Subcutaneous abdominal adipose tissue (tissue), 5 donors: ENCODE measurements at regions not wholly inside any gene's neighbourhood (a gene's known extent, or its start where the extent isn't known, plus 50 kb on each side); places are given as distances from the start of the nearest gene placed in this dataset.

Experiments
- H3K27ac ChIP-seq: one replicate; pipeline ENCODE4 v1.7.0; 2013; ENCODE audit warnings: low read depth, mild to moderate bottlenecking, inconsistent platforms, low read length, moderate library complexity
- H3K27me3 ChIP-seq, 5 donors: one replicate each; pipeline ENCODE4 v1.7.0; 2013; ENCODE audit warnings: low read length in 5 of 5, inconsistent platforms in 1 of 5; ENCODE audit not compliant: control insufficient read depth in 5 of 5, insufficient read depth in 4 of 5
- H3K36me3 ChIP-seq, 5 donors: one replicate each; pipeline ENCODE4 v1.7.0; 2013; ENCODE audit warnings: low read length in 5 of 5; ENCODE audit not compliant: control insufficient read depth in 5 of 5, insufficient read depth in 5 of 5
- H3K4me1 ChIP-seq, 5 donors: one replicate each; pipeline ENCODE4 v1.7.0; 2013; ENCODE audit warnings: low read length in 5 of 5, mild to moderate bottlenecking in 3 of 5, moderate library complexity in 1 of 5; ENCODE audit not compliant: control insufficient read depth in 5 of 5, insufficient read depth in 5 of 5
- H3K4me3 ChIP-seq, 5 donors: one replicate each; pipeline ENCODE4 v1.7.0; 2013; ENCODE audit warnings: low read length in 5 of 5, low read depth in 1 of 5
- H3K9ac ChIP-seq, 5 donors: one replicate each; pipeline ENCODE4 v1.7.0; 2013; ENCODE audit warnings: low read length in 5 of 5, mild to moderate bottlenecking in 4 of 5, moderate library complexity in 3 of 5
- H3K9me3 ChIP-seq, 5 donors: one replicate each; pipeline ENCODE4 v1.7.0; 2013; ENCODE audit warnings: low read length in 5 of 5; ENCODE audit not compliant: control insufficient read depth in 5 of 5
- donor health status: healthy.
- donor health status: healthy.
- donor health status: healthy.
- donor health status: healthy.
- donor health status: healthy.

GRCh38 chr2:239630618-239631286 lies 229.9 kb upstream of the HDAC4 start:
- no peak overlapping the region for H3K27ac ChIP-seq
- H3K4me3 ChIP-seq, result no peak overlapping the region

GRCh38 chr2:239629926-239630617 lies 229.3 kb upstream of the HDAC4 start:
- H3K9ac ChIP-seq, result no peak overlapping the region
- no peak overlapping the region for H3K27ac ChIP-seq
- H3K4me3 ChIP-seq, result no peak overlapping the region
- no peaks in the 10 kb centered on the region for H3K9me3 ChIP-seq
- peaks cover 0 to 9% (median 0%) of the 10 kb centered on the region in 5 donors for H3K4me1 ChIP-seq
- peaks cover 0 to 6% (median 0%) of the 10 kb centered on the region in 5 donors for H3K27me3 ChIP-seq
- H3K36me3 ChIP-seq, result no peaks in the 10 kb centered on the region

More at GRCh38 chr2:239630618-239631286, 229.9 kb upstream of the HDAC4 start:
- no peaks in the 10 kb centered on the region for H3K36me3 ChIP-seq
- peaks cover 0 to 3% (median 0%) of the 10 kb centered on the region in 5 donors for H3K9me3 ChIP-seq
- H3K27me3 ChIP-seq, result peaks cover 0 to 6% (median 0%) of the 10 kb centered on the region in 5 donors
- H3K9ac ChIP-seq, result no peak overlapping the region
- H3K4me1 ChIP-seq, result peaks cover 0 to 9% (median 0%) of the 10 kb centered on the region in 5 donors

- Histone ChIP-seq H3K27me3 (peaks cover 0 to 6% (median 0%) of the 10 kb centered on the region in 5 donors), H3K27ac (no peak overlapping the region), H3K36me3 (no peaks in the 10 kb centered on the region), H3K9me3 (no peaks in the 10 kb centered on the region), H3K4me1 (peaks cover 0 to 9% (median 0%) of the 10 kb centered on the region in 5 donors), H3K9ac (no peak overlapping the region), H3K4me3 (no peak overlapping the region)
These were observed 226.3 kb upstream of the HDAC4 start for GRCh38 chr2:239626961-239627592.

GRCh38 chr2:239625971-239626734 lies 225.3 kb upstream of the HDAC4 start:
- peaks cover 0 to 8% (median 0%) of the 10 kb centered on the region in 5 donors for H3K4me1 ChIP-seq
- no peak overlapping the region for H3K9ac ChIP-seq
- H3K27me3 ChIP-seq, result peaks cover 0 to 8% (median 0%) of the 10 kb centered on the region in 5 donors
- H3K27ac ChIP-seq, result no peak overlapping the region
- no peaks in the 10 kb centered on the region for H3K36me3 ChIP-seq
- no peak overlapping the region for H3K4me3 ChIP-seq
- H3K9me3 ChIP-seq, result no peaks in the 10 kb centered on the region

GRCh38 chr2:239625156-239625845 lies 224.5 kb upstream of the HDAC4 start:
- H3K4me3 ChIP-seq, result no peak overlapping the region
- H3K9ac ChIP-seq, result no peak overlapping the region
- H3K36me3 ChIP-seq, result no peaks in the 10 kb centered on the region
- no peaks in the 10 kb centered on the region for H3K9me3 ChIP-seq
- no peak overlapping the region for H3K27ac ChIP-seq
- peaks cover 0 to 8% (median 0%) of the 10 kb centered on the region in 5 donors for H3K27me3 ChIP-seq
- no peaks in the 10 kb centered on the region for H3K4me1 ChIP-seq

GRCh38 chr2:239621611-239622010 lies 220.8 kb upstream of the HDAC4 start:
- peaks cover 0 to 3% (median 0%) of the 10 kb centered on the region in 5 donors for H3K27me3 ChIP-seq
- H3K4me3 ChIP-seq, result no peak overlapping the region
- H3K9me3 ChIP-seq, result peaks cover 5 to 17% (median 8%) of the 10 kb centered on the region in 5 donors
- no peaks in the 10 kb centered on the region for H3K36me3 ChIP-seq
- H3K4me1 ChIP-seq, result no peaks in the 10 kb centered on the region
- H3K9ac ChIP-seq, result no peak overlapping the region
- H3K27ac ChIP-seq, result no peak overlapping the region

GRCh38 chr2:239619369-239619768 lies 218.5 kb upstream of the HDAC4 start:
- H3K9me3 ChIP-seq, result peaks cover 8 to 22% (median 10%) of the 10 kb centered on the region in 5 donors
- H3K4me3 ChIP-seq, result no peak overlapping the region

GRCh38 chr2:239616729-239617128 lies 215.9 kb upstream of the HDAC4 start:
- Histone ChIP-seq H3K27ac (no peak overlapping the region), H3K4me1 (no peaks in the 10 kb centered on the region), H3K9me3 (peaks cover 8 to 22% (median 11%) of the 10 kb centered on the region in 5 donors), H3K27me3 (peaks cover 0 to 3% (median 0%) of the 10 kb centered on the region in 5 donors), H3K36me3 (no peaks in the 10 kb centered on the region), H3K4me3 (no peak overlapping the region), H3K9ac (no peak overlapping the region)

More at GRCh38 chr2:239619369-239619768, 218.5 kb upstream of the HDAC4 start:
- Histone ChIP-seq H3K9ac (no peak overlapping the region), H3K27ac (no peak overlapping the region), H3K36me3 (no peaks in the 10 kb centered on the region), H3K27me3 (peaks cover 0 to 3% (median 0%) of the 10 kb centered on the region in 5 donors), H3K4me1 (no peaks in the 10 kb centered on the region)

GRCh38 chr2:239612133-239612532 lies 211.3 kb upstream of the HDAC4 start:
- Histone ChIP-seq H3K4me3 (no peak overlapping the region), H3K27me3 (peaks cover 0 to 9% (median 4%) of the 10 kb centered on the region in 5 donors), H3K9ac (no peak overlapping the region), H3K4me1 (peaks cover 3 to 10% (median 4%) of the 10 kb centered on the region in 5 donors), H3K27ac (no peak overlapping the region), H3K9me3 (peaks cover 0 to 16% (median 10%) of the 10 kb centered on the region in 5 donors), H3K36me3 (no peaks in the 10 kb centered on the region)
